Fibroblast of lung (primary cell): ENCODE measurements at regions not wholly inside any gene's neighbourhood (a gene's known extent, or its start where the extent isn't known, plus 50 kb on each side); places are given as distances from the start of the nearest gene placed in this dataset.

Experiments used
- CTCF ChIP-seq, 2 donors: IDR thresholded peaks in 1 of 2; conservative IDR thresholded peaks in 1 of 2; 1 replicate in 1 of 2; 2 replicates in 1 of 2; pipeline ENCODE4 v1.5.1; 2011 to 2012; ENCODE audit warnings: low read length in 2 of 2, control low read depth in 1 of 2, inconsistent platforms in 1 of 2, low read depth in 1 of 2, mild to moderate bottlenecking in 1 of 2
- EZH2 ChIP-seq: IDR thresholded peaks from 2 replicates; pipeline ENCODE4 v1.5.1; 2012; ENCODE audit warnings: low read length, control low read depth, mild to moderate bottlenecking; ENCODE audit errors: missing control alignments

- no peak for TF ChIP-seq CTCF (conservative IDR thresholded peaks at IDR 0.05 in 1 of 2, IDR thresholded peaks at IDR 0.05 in 1 of 2; ENCODE audit: low read depth in 1 of 2, low read length in 2 of 2)
- TF ChIP-seq EZH2: no peak
Measured at GRCh38 chr5:96219580-96220281, 213.3 kb downstream of the PCSK1 start.
